Ascending aorta (tissue), 2 donors: ENCODE measurements at regions not wholly inside any gene's neighbourhood (a gene's known extent, or its start where the extent isn't known, plus 50 kb on each side); places are given as distances from the start of the nearest gene placed in this dataset.
"Not testable (repeated sequence)": the region's sequence is repeated elsewhere in the genome, so short reads cannot be mapped to it uniquely, and the experiment has no call there.

Source experiments
- DNase-seq, 2 donors: peaks; one replicate each; pipeline ENCODE4 v3.0.0-alpha.2; 2019; ENCODE audit warnings: low spot score in 2 of 2
- H3K27ac ChIP-seq, 2 donors: fragments of 200-600 bp; sonication (generic); one replicate each; pipeline ENCODE4 v1.5.1; 2016 to 2017; ENCODE audit warnings: mild to moderate bottlenecking in 1 of 2
- H3K27me3 ChIP-seq: fragments of 200-600 bp; sonication (generic); one replicate; pipeline ENCODE4 v1.5.1; 2017
- H3K36me3 ChIP-seq, 2 donors: fragments of 200-600 bp; sonication (generic); one replicate each; pipeline ENCODE4 v1.5.1; 2016
- H3K4me1 ChIP-seq, 2 donors: fragments of 200-600 bp; sonication (generic); one replicate each; pipeline ENCODE4 v1.5.1; 2016 to 2017; ENCODE audit warnings: mild to moderate bottlenecking in 1 of 2
- H3K4me3 ChIP-seq, 2 donors: fragments of 200-600 bp; sonication (generic); one replicate each; pipeline ENCODE4 v1.5.1; 2016 to 2017; ENCODE audit warnings: mild to moderate bottlenecking in 1 of 2
- H3K9me3 ChIP-seq, 2 donors: fragments of 200-600 bp; sonication (generic); one replicate each; pipeline ENCODE4 v1.5.1; 2016
- intact Hi-C: fragments of 100-400 bp; cut with DNase I; formaldehyde crosslinking; loops from one replicate; pipeline ENCODE4 v1.15.1; 2023
- TF ChIP-seq, protein P1 (sequence below), 3 experiments: fragments of 200-600 bp in 2 of 3; fragments of 450-650 bp in 1 of 3; sonication (generic) in 2 of 3; IDR thresholded peaks; one replicate each; pipeline ENCODE4 v1.5.1; 2016 to 2019; ENCODE audit warnings: antibody characterized with exemption in 3 of 3, mild to moderate bottlenecking in 1 of 3, moderate library complexity in 1 of 3

GRCh38 chr1:145553795-145554194 lies 54.0 kb upstream of the GPR89A start:
- H3K9me3 ChIP-seq, H3K4me3 ChIP-seq, H3K27me3 ChIP-seq, H3K4me1 ChIP-seq, H3K27ac ChIP-seq, intact Hi-C loops, DNase-seq, H3K36me3 ChIP-seq: not testable (repeated sequence)

GRCh38 chr1:145545055-145545454 lies 62.7 kb upstream of the GPR89A start:
- H3K4me1 ChIP-seq, result no peaks in the 10 kb centered on the region
- no peak for DNase-seq

DNA sequence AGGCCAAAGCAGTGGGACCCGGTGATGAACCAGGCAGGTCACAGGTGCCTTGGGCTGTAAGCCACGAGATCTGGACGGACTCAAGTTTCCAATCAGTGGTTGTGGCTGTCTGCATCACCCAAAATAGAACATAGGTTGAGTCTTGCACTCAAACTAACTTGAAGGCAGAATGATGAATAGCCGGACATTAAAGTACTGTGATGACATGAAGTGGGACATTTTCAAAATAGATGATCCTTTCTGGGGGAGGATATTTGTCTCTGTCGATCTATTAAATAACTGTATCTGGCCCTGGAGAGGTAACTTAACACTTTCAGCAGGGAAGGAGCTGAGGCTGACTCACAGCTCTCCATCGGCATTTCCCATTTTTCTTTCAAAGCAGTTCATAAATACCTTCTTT lies 66.1 kb upstream of the GPR89A start:
- H3K27ac ChIP-seq, H3K27me3 ChIP-seq, H3K36me3 ChIP-seq, intact Hi-C loops, H3K4me3 ChIP-seq, H3K4me1 ChIP-seq, H3K9me3 ChIP-seq, DNase-seq: not testable (repeated sequence)

More at GRCh38 chr1:145545055-145545454, 62.7 kb upstream of the GPR89A start:
- H3K27ac ChIP-seq, result no peak overlapping the region
- TF ChIP-seq, protein P1, sequence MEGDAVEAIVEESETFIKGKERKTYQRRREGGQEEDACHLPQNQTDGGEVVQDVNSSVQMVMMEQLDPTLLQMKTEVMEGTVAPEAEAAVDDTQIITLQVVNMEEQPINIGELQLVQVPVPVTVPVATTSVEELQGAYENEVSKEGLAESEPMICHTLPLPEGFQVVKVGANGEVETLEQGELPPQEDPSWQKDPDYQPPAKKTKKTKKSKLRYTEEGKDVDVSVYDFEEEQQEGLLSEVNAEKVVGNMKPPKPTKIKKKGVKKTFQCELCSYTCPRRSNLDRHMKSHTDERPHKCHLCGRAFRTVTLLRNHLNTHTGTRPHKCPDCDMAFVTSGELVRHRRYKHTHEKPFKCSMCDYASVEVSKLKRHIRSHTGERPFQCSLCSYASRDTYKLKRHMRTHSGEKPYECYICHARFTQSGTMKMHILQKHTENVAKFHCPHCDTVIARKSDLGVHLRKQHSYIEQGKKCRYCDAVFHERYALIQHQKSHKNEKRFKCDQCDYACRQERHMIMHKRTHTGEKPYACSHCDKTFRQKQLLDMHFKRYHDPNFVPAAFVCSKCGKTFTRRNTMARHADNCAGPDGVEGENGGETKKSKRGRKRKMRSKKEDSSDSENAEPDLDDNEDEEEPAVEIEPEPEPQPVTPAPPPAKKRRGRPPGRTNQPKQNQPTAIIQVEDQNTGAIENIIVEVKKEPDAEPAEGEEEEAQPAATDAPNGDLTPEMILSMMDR (IDR thresholded peaks at IDR 0.05), result no peak
- no peaks in the 10 kb centered on the region for H3K27me3 ChIP-seq
- no peaks in the 10 kb centered on the region for H3K36me3 ChIP-seq
- no peak overlapping the region for H3K4me3 ChIP-seq
- H3K9me3 ChIP-seq, result no peaks in the 10 kb centered on the region
- intact Hi-C loops, result no loop called here

GRCh38 chr1:145541246-145541645 lies 66.5 kb upstream of the GPR89A start:
- H3K36me3 ChIP-seq, H3K4me3 ChIP-seq, DNase-seq, H3K4me1 ChIP-seq, H3K9me3 ChIP-seq, H3K27ac ChIP-seq, H3K27me3 ChIP-seq, intact Hi-C loops: not testable (repeated sequence)

- H3K27ac ChIP-seq, H3K4me1 ChIP-seq, DNase-seq, H3K36me3 ChIP-seq, H3K4me3 ChIP-seq, H3K27me3 ChIP-seq, H3K9me3 ChIP-seq, intact Hi-C loops: not testable (repeated sequence)
Observed at GRCh38 chr1:145538118-145538882, 69.5 kb upstream of the GPR89A start.

- H3K27ac ChIP-seq, H3K9me3 ChIP-seq, H3K27me3 ChIP-seq, H3K36me3 ChIP-seq, intact Hi-C loops, H3K4me1 ChIP-seq, DNase-seq, H3K4me3 ChIP-seq: not testable (repeated sequence)
Observed at GRCh38 chr1:145537003-145537402, 70.8 kb upstream of the GPR89A start.

- H3K27me3 ChIP-seq, H3K27ac ChIP-seq, H3K4me3 ChIP-seq, H3K4me1 ChIP-seq, intact Hi-C loops, H3K36me3 ChIP-seq, H3K9me3 ChIP-seq, DNase-seq: not testable (repeated sequence)
Observed at GRCh38 chr1:145535461-145535860, 72.3 kb upstream of the GPR89A start.

DNA sequence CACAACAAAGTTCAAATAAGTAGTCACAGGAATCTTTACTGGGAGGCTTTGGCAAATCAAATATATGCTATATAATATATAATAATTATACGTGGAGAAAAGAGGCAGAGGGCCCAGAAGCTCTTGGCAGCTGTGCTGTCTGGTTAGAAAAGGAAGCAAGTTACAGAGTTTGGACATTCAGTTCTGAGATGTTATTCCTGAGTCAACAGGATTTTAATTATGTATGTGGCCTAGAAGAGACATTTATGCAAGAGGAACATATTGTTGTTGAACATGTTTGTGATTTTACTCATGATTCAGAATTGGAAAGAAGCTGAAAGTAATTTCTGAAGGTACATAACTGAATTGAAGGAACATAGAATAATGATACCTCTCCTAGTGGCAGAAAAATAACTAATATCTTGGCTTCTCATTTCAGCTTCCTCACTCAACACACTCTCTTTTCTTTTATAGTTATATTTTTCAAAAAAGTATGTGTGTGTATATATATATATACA lies 79.7 kb upstream of the GPR89A start:
- H3K36me3 ChIP-seq, H3K4me3 ChIP-seq, H3K4me1 ChIP-seq, H3K27ac ChIP-seq, H3K27me3 ChIP-seq, H3K9me3 ChIP-seq, intact Hi-C loops, DNase-seq: not testable (repeated sequence)

GRCh38 chr1:145520159-145520558 lies 87.6 kb upstream of the GPR89A start:
- H3K9me3 ChIP-seq, H3K36me3 ChIP-seq, H3K4me3 ChIP-seq, H3K4me1 ChIP-seq, DNase-seq, H3K27me3 ChIP-seq, H3K27ac ChIP-seq, intact Hi-C loops: not testable (repeated sequence)

GRCh38 chr1:145519302-145519701 lies 88.5 kb upstream of the GPR89A start:
- H3K27me3 ChIP-seq, DNase-seq, H3K36me3 ChIP-seq, H3K4me1 ChIP-seq, intact Hi-C loops, H3K4me3 ChIP-seq, H3K27ac ChIP-seq, H3K9me3 ChIP-seq: not testable (repeated sequence)

DNA sequence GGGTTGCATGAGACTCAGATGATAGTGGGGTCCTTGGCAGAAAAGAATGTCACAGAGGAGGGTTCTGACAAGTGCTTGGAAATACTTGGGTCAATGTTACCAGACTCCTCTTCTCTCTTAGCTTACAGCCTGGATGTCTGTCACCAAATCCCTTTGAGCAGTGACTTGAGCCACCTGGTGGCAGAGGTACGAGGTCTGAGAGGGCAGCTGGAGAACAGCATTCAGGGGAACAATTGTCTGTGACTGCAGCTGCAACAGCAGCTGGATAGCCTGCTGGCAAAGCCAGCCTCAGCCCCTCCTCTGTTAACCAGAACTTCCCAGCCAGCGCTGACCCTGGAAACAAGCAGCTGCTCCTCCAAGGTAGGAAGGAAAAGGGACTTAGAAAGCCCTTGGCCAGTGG lies 87.6 kb upstream of the NBPF20 start:
- H3K4me3 ChIP-seq, H3K27ac ChIP-seq, H3K9me3 ChIP-seq, DNase-seq, H3K4me1 ChIP-seq, intact Hi-C loops, H3K27me3 ChIP-seq, H3K36me3 ChIP-seq: not testable (repeated sequence)

GRCh38 chr1:145508053-145508452 lies 82.7 kb upstream of the NBPF20 start:
- H3K4me3 ChIP-seq, DNase-seq, H3K27me3 ChIP-seq, intact Hi-C loops, H3K9me3 ChIP-seq, H3K36me3 ChIP-seq, H3K27ac ChIP-seq, H3K4me1 ChIP-seq: not testable (repeated sequence)

GRCh38 chr1:145505663-145506647 lies 80.6 kb upstream of the NBPF20 start:
- H3K27ac ChIP-seq, H3K9me3 ChIP-seq, H3K36me3 ChIP-seq, H3K27me3 ChIP-seq, H3K4me1 ChIP-seq, intact Hi-C loops, H3K4me3 ChIP-seq, DNase-seq: not testable (repeated sequence)
